ENCODE measurements at regions not wholly inside any gene's neighbourhood (a gene's known extent, or its start where the extent isn't known, plus 50 kb on each side); places are given as distances from the start of the nearest gene placed in this dataset.

DNA sequence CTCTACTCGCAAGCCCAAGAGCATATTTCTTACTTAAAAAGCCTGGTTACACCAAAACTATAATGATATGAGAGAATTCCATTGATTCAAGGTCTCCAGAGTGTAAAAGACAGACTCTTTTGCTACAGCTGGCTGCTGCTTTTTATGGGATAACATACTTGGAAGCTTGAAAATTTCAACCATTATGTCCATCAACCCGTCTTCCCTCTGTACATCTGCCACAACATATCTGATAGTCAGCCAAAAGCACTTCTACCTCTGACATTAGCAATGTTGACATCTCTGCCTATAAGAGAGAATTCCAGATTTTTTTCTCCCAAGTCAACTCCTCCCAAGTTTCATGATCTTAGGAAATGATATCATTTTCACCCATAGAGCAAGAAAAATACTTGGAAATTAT lies 54.4 kb upstream of the IQCM start:
- Mint-ChIP-seq H3K27ac (no peak overlapping the region), H3K9me3 (no peaks in the 10 kb centered on the region), H3K36me3 (ENCODE audit: low read depth) (no peaks in the 10 kb centered on the region), H3K4me1 (ENCODE audit: low read depth) (no peaks in the 10 kb centered on the region), H3K27me3 (ENCODE audit: low read depth) (no peaks in the 10 kb centered on the region), H3K4me3 (no peak overlapping the region)

- no peaks in the 10 kb centered on the region for H3K4me1 Mint-ChIP-seq (ENCODE audit: low read depth)
Measured at GRCh38 chr4:149881744-149882143, 66.1 kb upstream of the IQCM start.

GRCh38 chr4:149882251-149882650 lies 66.6 kb upstream of the IQCM start:
- no peaks in the 10 kb centered on the region for H3K4me1 Mint-ChIP-seq (ENCODE audit: low read depth)

More at GRCh38 chr4:149881744-149882143, 66.1 kb upstream of the IQCM start:
- H3K27me3 Mint-ChIP-seq (ENCODE audit: low read depth) = no peaks in the 10 kb centered on the region
- no peak overlapping the region for H3K27ac Mint-ChIP-seq
- no peak overlapping the region for H3K4me3 Mint-ChIP-seq
- no peaks in the 10 kb centered on the region for H3K36me3 Mint-ChIP-seq (ENCODE audit: low read depth)
- no peaks in the 10 kb centered on the region for H3K9me3 Mint-ChIP-seq

DNA sequence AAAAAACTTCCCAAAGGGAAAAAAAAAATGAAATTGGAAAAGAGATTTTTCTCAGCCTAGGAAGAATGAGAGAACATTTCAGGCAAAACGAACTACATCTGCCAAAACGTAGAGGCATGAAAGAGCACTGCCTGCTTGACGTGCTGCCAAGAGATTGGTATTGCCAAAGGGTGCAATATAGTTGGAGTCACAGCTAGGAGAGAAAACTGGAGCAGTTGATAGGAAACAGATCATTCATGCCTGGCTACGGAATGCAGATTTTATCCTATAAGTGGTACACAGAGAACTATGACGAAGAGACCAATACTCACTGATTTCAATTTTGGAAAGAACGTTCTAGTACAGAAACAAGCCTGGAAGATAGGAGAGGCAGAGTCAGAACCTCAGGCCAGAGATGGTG lies 68.4 kb upstream of the IQCM start:
- no peak overlapping the region for H3K4me3 Mint-ChIP-seq
- no peaks in the 10 kb centered on the region for H3K9me3 Mint-ChIP-seq
- H3K27ac Mint-ChIP-seq = no peak overlapping the region
- no peaks in the 10 kb centered on the region for H3K4me1 Mint-ChIP-seq (ENCODE audit: low read depth)
- H3K36me3 Mint-ChIP-seq (ENCODE audit: low read depth) = no peaks in the 10 kb centered on the region
- H3K27me3 Mint-ChIP-seq (ENCODE audit: low read depth) = no peaks in the 10 kb centered on the region

More at GRCh38 chr4:149882251-149882650, 66.6 kb upstream of the IQCM start:
- H3K4me3 Mint-ChIP-seq = no peak overlapping the region
- H3K27me3 Mint-ChIP-seq (ENCODE audit: low read depth) = no peaks in the 10 kb centered on the region
- no peaks in the 10 kb centered on the region for H3K36me3 Mint-ChIP-seq (ENCODE audit: low read depth)
- H3K27ac Mint-ChIP-seq = no peak overlapping the region
- H3K9me3 Mint-ChIP-seq = no peaks in the 10 kb centered on the region

GRCh38 chr4:149884529-149885181 lies 69.0 kb upstream of the IQCM start:
- H3K27ac Mint-ChIP-seq = no peak overlapping the region
- H3K36me3 Mint-ChIP-seq (ENCODE audit: low read depth) = no peaks in the 10 kb centered on the region
- H3K27me3 Mint-ChIP-seq (ENCODE audit: low read depth) = no peaks in the 10 kb centered on the region
- H3K4me3 Mint-ChIP-seq = no peak overlapping the region
- H3K9me3 Mint-ChIP-seq = no peaks in the 10 kb centered on the region
- H3K4me1 Mint-ChIP-seq (ENCODE audit: low read depth) = no peaks in the 10 kb centered on the region

GRCh38 chr4:149885896-149886295 lies 70.3 kb upstream of the IQCM start:
- no peaks in the 10 kb centered on the region for H3K4me1 Mint-ChIP-seq (ENCODE audit: low read depth)
- H3K36me3 Mint-ChIP-seq (ENCODE audit: low read depth) = no peaks in the 10 kb centered on the region
- H3K27ac Mint-ChIP-seq = no peak overlapping the region
- H3K9me3 Mint-ChIP-seq = no peaks in the 10 kb centered on the region
- H3K27me3 Mint-ChIP-seq (ENCODE audit: low read depth) = no peaks in the 10 kb centered on the region
- H3K4me3 Mint-ChIP-seq = no peak overlapping the region

GRCh38 chr4:149886786-149887490 lies 71.3 kb upstream of the IQCM start:
- Mint-ChIP-seq H3K4me1 (ENCODE audit: low read depth) (no peaks in the 10 kb centered on the region), H3K36me3 (ENCODE audit: low read depth) (no peaks in the 10 kb centered on the region), H3K27ac (no peak overlapping the region), H3K4me3 (no peak overlapping the region), H3K9me3 (no peaks in the 10 kb centered on the region), H3K27me3 (ENCODE audit: low read depth) (no peaks in the 10 kb centered on the region)

DNA sequence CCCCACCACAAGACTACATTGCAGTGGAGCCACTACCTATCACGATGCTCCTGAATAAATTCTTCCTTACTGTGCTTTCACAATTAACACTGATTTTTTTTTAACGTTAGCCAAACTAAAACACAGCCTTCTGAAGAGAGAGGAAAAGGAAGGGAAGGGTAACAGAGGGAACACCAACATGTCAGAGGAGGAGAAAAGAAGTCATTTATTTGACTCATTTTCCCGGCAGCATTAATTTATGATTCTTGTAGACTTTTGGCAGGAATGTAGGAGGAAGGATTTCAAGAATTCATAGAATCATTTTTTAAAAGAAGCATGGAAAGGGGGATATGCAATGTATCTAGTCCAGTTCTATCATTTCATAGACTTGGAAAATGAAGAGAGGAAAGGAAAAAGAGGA lies 74.3 kb upstream of the IQCM start:
- H3K36me3 Mint-ChIP-seq (ENCODE audit: low read depth) = no peaks in the 10 kb centered on the region
- H3K4me1 Mint-ChIP-seq (ENCODE audit: low read depth) = no peaks in the 10 kb centered on the region
- H3K27ac Mint-ChIP-seq = no peak overlapping the region
- no peaks in the 10 kb centered on the region for H3K27me3 Mint-ChIP-seq (ENCODE audit: low read depth)
- no peak overlapping the region for H3K4me3 Mint-ChIP-seq
- no peaks in the 10 kb centered on the region for H3K9me3 Mint-ChIP-seq

- no peaks in the 10 kb centered on the region for H3K9me3 Mint-ChIP-seq
Measured at GRCh38 chr4:149890531-149890930, 74.9 kb upstream of the IQCM start.

GRCh38 chr4:149891426-149891825 lies 75.8 kb upstream of the IQCM start:
- no peaks in the 10 kb centered on the region for H3K4me1 Mint-ChIP-seq (ENCODE audit: low read depth)
- no peak overlapping the region for H3K4me3 Mint-ChIP-seq
- H3K36me3 Mint-ChIP-seq (ENCODE audit: low read depth) = no peaks in the 10 kb centered on the region
- H3K27me3 Mint-ChIP-seq (ENCODE audit: low read depth) = no peaks in the 10 kb centered on the region
- H3K27ac Mint-ChIP-seq = no peak overlapping the region
- H3K9me3 Mint-ChIP-seq = no peaks in the 10 kb centered on the region

More at GRCh38 chr4:149890531-149890930, 74.9 kb upstream of the IQCM start:
- Mint-ChIP-seq H3K27ac (no peak overlapping the region), H3K4me1 (ENCODE audit: low read depth) (no peaks in the 10 kb centered on the region), H3K27me3 (ENCODE audit: low read depth) (no peaks in the 10 kb centered on the region), H3K36me3 (ENCODE audit: low read depth) (no peaks in the 10 kb centered on the region), H3K4me3 (no peak overlapping the region)

DNA sequence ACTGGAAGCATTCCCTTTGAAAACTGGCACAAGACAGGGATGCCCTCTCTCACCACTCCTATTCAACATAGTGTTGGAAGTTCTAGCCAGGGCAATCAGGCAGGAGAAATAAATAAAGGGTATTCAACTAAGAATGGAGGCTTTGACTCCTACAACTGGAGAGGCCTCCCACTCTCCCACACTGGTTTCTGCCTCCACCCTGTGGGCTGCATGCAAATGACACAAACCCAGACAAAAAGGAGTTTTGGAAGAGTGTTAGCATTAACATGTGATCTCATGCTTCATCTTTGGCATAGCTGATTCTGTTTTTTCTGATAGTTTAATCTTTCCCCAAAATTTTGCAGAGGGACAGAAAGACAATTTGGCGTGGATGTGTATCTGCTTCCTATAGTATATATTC lies 80.8 kb upstream of the IQCM start:
- H3K9me3 Mint-ChIP-seq = no peaks in the 10 kb centered on the region
- no peaks in the 10 kb centered on the region for H3K36me3 Mint-ChIP-seq (ENCODE audit: low read depth)
- no peaks in the 10 kb centered on the region for H3K27me3 Mint-ChIP-seq (ENCODE audit: low read depth)
- H3K4me1 Mint-ChIP-seq (ENCODE audit: low read depth) = no peaks in the 10 kb centered on the region
- no peak overlapping the region for H3K4me3 Mint-ChIP-seq
- H3K27ac Mint-ChIP-seq = no peak overlapping the region

- Mint-ChIP-seq H3K4me3 (no peak overlapping the region), H3K4me1 (ENCODE audit: low read depth) (no peaks in the 10 kb centered on the region), H3K36me3 (ENCODE audit: low read depth) (no peaks in the 10 kb centered on the region), H3K27ac (no peak overlapping the region), H3K9me3 (no peaks in the 10 kb centered on the region), H3K27me3 (ENCODE audit: low read depth) (no peaks in the 10 kb centered on the region)
Measured at GRCh38 chr4:149897783-149898182, 82.1 kb upstream of the IQCM start.

- H3K9me3 Mint-ChIP-seq = no peaks in the 10 kb centered on the region
- no peaks in the 10 kb centered on the region for H3K4me1 Mint-ChIP-seq (ENCODE audit: low read depth)
- H3K27me3 Mint-ChIP-seq (ENCODE audit: low read depth) = no peaks in the 10 kb centered on the region
- H3K27ac Mint-ChIP-seq = no peak overlapping the region
- H3K4me3 Mint-ChIP-seq = no peak overlapping the region
- H3K36me3 Mint-ChIP-seq (ENCODE audit: low read depth) = no peaks in the 10 kb centered on the region
Measured at GRCh38 chr4:149901128-149901527, 85.5 kb upstream of the IQCM start.

- Mint-ChIP-seq H3K9me3 (no peaks in the 10 kb centered on the region), H3K27ac (no peak overlapping the region), H3K4me3 (no peak overlapping the region), H3K27me3 (ENCODE audit: low read depth) (no peaks in the 10 kb centered on the region), H3K36me3 (ENCODE audit: low read depth) (no peaks in the 10 kb centered on the region), H3K4me1 (ENCODE audit: low read depth) (no peaks in the 10 kb centered on the region)
Measured at GRCh38 chr4:149902242-149902641, 86.6 kb upstream of the IQCM start.

DNA sequence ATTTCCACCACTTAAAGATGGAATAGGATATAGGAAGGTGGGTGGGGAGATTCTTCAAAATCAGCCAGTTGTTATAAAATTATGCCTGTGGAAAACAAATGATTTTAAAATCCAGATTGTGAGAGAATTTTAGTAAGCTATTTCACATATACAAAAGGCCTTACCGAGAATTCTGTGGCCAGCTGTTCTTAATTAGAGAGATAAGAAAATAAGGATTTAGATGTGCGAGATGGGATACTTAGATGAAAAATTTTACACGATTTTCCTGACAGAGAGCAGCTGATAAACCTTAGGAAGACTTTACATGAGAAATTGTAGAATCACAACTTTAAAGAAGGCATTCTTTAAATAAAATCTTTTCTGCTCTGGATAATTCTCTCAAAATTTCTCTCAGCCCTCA lies 94.5 kb upstream of the IQCM start:
- Mint-ChIP-seq H3K4me3 (no peak overlapping the region), H3K27me3 (ENCODE audit: low read depth) (no peaks in the 10 kb centered on the region), H3K9me3 (no peaks in the 10 kb centered on the region), H3K27ac (no peak overlapping the region), H3K4me1 (ENCODE audit: low read depth) (no peaks in the 10 kb centered on the region), H3K36me3 (ENCODE audit: low read depth) (no peaks in the 10 kb centered on the region)

Measured in T-helper 1 cell treated with Interleukin-12 subunit alpha and Interleukin-12 subunit beta and Interleukin-4 antibody, amounts not matched to agents 30 μg/mL and 1 μg/mL, for 36 hours (primary cell).